GM12865 (cell line): ENCODE measurements at regions not wholly inside any gene's neighbourhood (a gene's known extent, or its start where the extent isn't known, plus 50 kb on each side); places are given as distances from the start of the nearest gene placed in this dataset.

ENCODE experiments used
- DNase-seq: peaks from one replicate; pipeline ENCODE4 v3.0.0; 2010; ENCODE audit warnings: low read depth
- H3K4me3 ChIP-seq: 2 replicates; pipeline ENCODE4 v1.5.1; 2011; ENCODE audit warnings: mild to moderate bottlenecking, low read depth, low read length, control low read depth
- TF ChIP-seq, protein P1 (sequence below): IDR thresholded peaks from 2 replicates; pipeline ENCODE4 v1.5.1; 2011; ENCODE audit warnings: low read length, control low read depth, low read depth, inconsistent platforms; ENCODE audit not compliant: insufficient read depth; ENCODE audit errors: missing control alignments

DNA sequence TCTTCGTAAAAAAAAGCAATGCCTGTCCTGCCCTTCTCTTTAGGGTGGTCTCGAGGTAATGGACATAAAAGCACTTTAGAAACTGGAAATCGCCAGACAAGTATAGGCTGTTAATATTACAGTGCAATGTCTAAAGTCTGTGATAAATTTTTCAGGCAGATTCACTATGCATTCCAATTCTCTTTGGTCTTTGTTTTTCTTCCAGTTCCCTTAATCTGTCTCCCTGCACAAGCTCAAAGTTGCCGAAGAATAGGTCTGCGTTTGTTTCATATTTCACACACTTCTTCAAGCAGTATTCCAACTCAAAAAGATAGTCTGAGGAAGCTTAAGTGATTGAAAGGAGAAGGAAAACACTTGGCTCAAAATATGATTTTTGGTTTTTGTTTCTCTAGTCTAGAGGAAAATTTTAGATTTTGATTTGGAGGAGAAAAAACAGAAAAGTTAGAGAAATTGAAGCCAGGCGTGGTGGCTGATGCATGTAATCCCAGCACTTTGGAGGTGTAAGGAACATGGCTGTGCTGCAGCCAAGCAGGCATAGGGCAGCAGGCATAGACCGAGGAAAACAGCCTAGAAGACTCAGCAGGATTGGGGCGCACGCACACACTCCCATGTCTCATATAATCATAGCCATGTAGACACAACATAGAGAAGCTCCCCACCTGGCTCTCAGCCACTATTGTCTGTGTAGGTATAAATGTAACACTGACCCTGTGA lies 96.2 kb upstream of the TMPO start:
- TF ChIP-seq, protein P1, sequence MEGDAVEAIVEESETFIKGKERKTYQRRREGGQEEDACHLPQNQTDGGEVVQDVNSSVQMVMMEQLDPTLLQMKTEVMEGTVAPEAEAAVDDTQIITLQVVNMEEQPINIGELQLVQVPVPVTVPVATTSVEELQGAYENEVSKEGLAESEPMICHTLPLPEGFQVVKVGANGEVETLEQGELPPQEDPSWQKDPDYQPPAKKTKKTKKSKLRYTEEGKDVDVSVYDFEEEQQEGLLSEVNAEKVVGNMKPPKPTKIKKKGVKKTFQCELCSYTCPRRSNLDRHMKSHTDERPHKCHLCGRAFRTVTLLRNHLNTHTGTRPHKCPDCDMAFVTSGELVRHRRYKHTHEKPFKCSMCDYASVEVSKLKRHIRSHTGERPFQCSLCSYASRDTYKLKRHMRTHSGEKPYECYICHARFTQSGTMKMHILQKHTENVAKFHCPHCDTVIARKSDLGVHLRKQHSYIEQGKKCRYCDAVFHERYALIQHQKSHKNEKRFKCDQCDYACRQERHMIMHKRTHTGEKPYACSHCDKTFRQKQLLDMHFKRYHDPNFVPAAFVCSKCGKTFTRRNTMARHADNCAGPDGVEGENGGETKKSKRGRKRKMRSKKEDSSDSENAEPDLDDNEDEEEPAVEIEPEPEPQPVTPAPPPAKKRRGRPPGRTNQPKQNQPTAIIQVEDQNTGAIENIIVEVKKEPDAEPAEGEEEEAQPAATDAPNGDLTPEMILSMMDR = no peak
- no peak overlapping the region for H3K4me3 ChIP-seq
- no peak for DNase-seq

DNA sequence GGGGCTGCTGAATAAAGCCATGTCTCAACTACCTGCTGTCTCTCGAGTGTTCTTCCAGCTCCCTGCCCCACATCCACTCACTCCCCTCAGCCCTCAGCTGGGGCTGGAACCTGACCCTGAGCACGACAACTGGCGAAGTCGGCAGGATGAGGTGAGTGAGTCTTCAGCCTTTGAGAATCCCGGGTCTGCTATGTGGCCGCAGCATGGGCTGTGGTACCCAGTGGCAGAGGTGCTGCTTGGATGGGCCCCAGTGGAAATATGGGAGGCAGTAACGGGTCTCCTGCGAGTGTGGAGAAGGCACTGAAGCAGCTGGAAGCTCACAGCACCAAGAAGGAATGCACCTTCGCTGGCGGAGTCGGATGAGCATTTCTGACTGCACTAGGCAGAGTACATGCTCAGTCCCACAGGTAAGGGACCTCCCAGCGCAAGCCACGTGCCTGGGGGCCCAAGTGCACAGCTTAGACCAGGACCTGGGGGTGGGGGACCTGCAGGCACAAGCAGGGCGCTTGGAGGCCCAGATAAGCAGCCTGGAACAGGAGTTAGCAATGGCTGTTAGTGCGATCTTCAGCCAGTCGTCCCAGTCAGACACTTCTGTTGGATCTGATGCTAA lies 95.5 kb upstream of the TMPO start:
- H3K4me3 ChIP-seq = no peak overlapping the region
- TF ChIP-seq, protein P1 = no peak
- DNase-seq = no peak

DNA sequence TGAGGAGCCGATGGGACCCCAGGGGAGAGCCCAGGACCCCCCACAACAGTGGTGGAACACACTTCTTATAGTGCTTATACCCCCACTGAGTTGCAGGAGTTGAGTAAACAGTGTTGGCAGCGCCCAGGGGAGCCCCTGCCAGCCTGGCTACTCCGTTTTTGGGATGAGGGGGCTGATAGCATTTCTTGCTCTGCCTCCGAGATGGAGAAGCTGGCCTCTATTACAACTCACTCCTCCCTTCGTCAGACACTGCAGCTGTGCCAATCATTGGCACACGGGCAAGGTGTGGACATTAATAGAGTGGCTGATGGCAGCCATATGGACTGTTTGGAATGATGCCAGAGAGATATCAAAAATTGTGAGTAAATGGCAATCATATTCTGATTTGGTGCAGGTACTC lies 94.9 kb upstream of the TMPO start:
- TF ChIP-seq, protein P1 = no peak
- H3K4me3 ChIP-seq = no peak overlapping the region

DNA sequence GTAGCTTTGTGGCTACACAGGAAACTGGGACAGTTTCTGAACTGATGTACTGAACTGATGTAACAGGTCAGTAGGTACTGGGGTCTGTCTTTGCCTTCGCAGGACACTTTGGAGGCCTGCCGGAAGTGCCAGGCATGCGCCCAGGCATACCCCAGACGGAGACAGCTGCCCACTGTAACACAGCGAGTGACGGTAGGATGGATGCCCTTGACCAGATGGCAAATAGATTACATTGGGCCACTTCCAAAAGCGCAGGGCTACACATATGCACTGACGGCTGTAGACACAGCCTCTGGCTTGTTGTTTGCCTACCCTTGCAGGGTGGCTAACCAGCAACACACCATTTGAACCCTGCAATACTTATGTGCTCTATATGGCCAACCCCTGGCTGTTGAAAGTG lies 94.1 kb upstream of the TMPO start:
- no peak for DNase-seq
- TF ChIP-seq, protein P1 = no peak
- no peak overlapping the region for H3K4me3 ChIP-seq

More for the DNA sequence above, 94.9 kb upstream of the TMPO start:
- no peak for DNase-seq

DNA sequence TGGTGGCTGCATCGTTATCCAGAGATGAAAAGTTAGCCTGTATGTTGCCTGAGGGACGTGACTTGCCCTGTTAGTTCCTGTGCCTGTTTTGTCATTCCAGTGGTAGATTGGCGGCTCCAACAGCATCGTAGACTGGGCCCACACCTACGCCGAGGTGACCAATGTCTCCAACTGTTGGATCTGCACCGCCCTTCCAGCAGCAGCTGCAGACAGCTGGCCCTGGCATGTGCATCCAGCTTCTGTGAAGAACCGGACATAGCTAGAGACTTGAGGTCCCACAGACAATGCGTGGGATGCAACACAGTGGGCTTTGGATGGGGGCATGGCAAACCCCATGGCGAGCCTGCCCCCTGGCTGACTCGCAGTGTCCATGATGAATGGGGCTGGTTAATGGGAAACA lies 93.0 kb upstream of the TMPO start:
- DNase-seq = no peak
- H3K4me3 ChIP-seq = no peak overlapping the region
- TF ChIP-seq, protein P1 = no peak

DNA sequence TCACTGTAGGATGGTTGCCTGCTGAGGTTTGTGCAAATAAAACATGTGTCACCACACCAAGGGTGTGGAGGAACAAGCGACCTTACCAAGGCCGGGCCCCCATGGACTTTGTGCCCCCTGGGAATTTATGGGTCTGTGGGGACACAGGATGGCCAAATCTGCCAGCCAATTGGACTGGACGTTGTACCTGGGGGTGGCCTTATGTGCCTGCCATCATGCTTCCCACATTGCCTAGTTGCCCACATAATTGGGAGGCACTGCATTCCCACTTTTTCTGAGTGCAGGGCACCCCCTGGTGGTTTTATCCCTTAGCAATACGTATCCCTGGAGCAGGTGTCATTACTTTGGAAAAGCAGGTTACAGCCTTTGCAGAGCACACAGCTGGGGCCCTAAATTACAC lies 92.6 kb upstream of the TMPO start:
- TF ChIP-seq, protein P1 = no peak
- no peak for DNase-seq
- no peak overlapping the region for H3K4me3 ChIP-seq
